Thyroid gland (tissue), 4 donors: ENCODE measurements at regions not wholly inside any gene's neighbourhood (a gene's known extent, or its start where the extent isn't known, plus 50 kb on each side); places are given as distances from the start of the nearest gene placed in this dataset.

Experiments used
- CTCF ChIP-seq, 6 experiments: fragments of 200-600 bp in 3 of 6; fragments of 450-650 bp in 3 of 6; sonication (generic) in 3 of 6; IDR thresholded peaks; one replicate each; pipeline ENCODE4 v1.5.1; 2016 to 2019; ENCODE audit warnings: antibody characterized with exemption in 6 of 6, mild to moderate bottlenecking in 2 of 6, inconsistent platforms in 1 of 6, moderate library complexity in 1 of 6
- POLR2A ChIP-seq, 2 donors: fragments of 450-650 bp; IDR thresholded peaks; one replicate each; pipeline ENCODE4 v1.6.1; 2017; ENCODE audit warnings: antibody characterized with exemption in 2 of 2, mild to moderate bottlenecking in 2 of 2, moderate library complexity in 1 of 2

DNA sequence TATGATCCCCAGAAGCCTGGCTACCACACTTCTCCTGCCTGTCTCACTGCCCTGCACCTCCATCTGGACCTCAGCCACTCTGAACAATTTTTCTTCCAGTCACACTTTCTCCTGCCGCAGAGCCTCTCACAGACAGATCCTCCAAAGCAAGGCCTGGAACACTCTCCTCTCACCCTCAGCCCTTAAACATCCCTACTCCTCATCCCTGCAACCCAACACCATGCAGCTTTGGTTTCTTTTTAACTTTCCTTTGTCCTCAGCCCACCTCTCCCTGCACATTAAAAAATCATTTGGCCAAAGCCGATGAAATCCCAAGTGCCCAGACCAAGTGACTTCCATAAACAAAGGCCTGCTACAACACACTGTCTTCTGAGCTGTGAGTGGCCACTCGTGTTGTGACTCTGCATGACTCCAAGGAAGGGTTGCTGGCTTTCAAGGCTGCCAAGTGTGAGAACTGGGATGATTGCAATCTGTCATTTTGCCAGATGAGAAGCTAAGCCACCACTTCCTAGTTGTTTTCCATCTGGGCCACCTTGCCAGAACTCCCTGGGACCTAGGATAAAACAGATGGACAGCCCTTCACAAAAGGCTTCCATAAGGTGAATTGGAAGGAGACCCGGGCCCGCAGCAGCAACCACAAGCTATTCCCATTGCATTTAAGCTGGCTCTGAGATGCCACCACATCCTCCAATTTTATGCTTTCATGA lies 144.4 kb upstream of the SSTR4 start:
- TF ChIP-seq CTCF (IDR thresholded peaks at IDR 0.05), result no peak
- no peak for TF ChIP-seq POLR2A (IDR thresholded peaks at IDR 0.05)
